ENCODE measurements at regions not wholly inside any gene's neighbourhood (a gene's known extent, or its start where the extent isn't known, plus 50 kb on each side); places are given as distances from the start of the nearest gene placed in this dataset.

- no peak for DNase-seq (ENCODE audit: low spot score)
- Histone ChIP-seq H3K36me3 (no peaks in the 10 kb centered on the region), H3K4me1 (replicated peaks) (no peaks in the 10 kb centered on the region), H3K9me3 (no peaks in the 10 kb centered on the region), H3K27me3 (replicated peaks; ENCODE audit: insufficient read depth) (no peaks in the 10 kb centered on the region), H3K4me3 (no peak overlapping the region), H3K27ac (no peak overlapping the region)
- WGBS: 55% methylated on average over 15 of the region's 16 CpGs
- intact Hi-C loops (cut with DNase I): no loop called here
- TF ChIP-seq POLR2A (IDR thresholded peaks at IDR 0.05) (no peak), POLR2AphosphoS5 (IDR thresholded peaks at IDR 0.05) (no peak), CTCF (IDR thresholded peaks at IDR 0.05) (no peak)
Observed at GRCh38 chrX:40380655-40381488, 199.9 kb upstream of the ATP6AP2 start.

DNA sequence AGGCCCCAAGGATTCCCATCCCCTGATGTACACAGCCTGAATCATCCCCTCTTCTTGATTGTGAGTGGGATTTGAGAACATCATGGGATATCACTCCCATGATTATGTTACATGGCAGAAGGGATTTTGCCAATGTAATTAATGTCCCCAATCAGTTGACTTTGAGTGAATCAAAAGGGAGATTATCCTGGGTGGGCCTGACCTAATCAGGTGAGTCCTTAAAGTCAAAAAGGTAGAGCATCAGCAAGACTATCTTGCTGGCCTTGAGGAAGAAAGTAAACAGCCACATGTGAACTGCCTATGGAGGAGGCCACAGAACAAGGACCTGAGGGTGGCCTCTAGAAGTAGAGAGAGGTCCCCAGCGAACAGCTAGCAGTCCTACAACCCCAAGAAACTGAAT lies 203.1 kb upstream of the ATP6AP2 start:
- no peak for TF ChIP-seq POLR2A (IDR thresholded peaks at IDR 0.05)
- TF ChIP-seq POLR2AphosphoS5 (IDR thresholded peaks at IDR 0.05): no peak
- no peak for TF ChIP-seq CTCF (IDR thresholded peaks at IDR 0.05)
- WGBS: 100% methylated on average over 1 of the region's 1 CpG
- intact Hi-C loops (cut with DNase I): no loop called here

DNA sequence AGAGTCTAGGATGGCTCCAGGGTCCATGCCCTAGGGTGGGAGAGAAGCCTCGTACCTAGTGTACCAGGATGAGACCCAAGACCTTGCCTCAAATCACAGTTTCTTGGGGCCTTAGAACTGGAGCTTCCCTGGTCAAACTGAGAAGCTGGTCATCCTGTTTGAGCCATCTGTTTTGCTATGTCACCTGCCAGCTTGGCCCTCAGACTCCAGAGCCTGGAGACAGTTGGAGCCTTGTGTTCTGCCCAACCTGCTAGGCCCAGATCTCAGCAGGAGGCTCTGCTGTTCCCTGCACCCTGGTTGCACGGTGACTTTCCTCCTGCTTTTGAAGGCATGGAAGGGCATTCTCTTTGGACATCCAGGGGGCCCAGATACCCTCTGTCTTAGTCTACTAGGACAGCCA lies 206.3 kb upstream of the ATP6AP2 start:
- intact Hi-C loops (cut with DNase I): no loop called here
- Histone ChIP-seq H3K27me3 (replicated peaks; ENCODE audit: insufficient read depth) (no peaks in the 10 kb centered on the region), H3K4me3 (no peak overlapping the region), H3K4me1 (replicated peaks) (no peaks in the 10 kb centered on the region), H3K9me3 (no peaks in the 10 kb centered on the region), H3K27ac (no peak overlapping the region), H3K36me3 (no peaks in the 10 kb centered on the region)
- no peak for DNase-seq (ENCODE audit: low spot score)
- TF ChIP-seq POLR2AphosphoS5 (IDR thresholded peaks at IDR 0.05): no peak
- TF ChIP-seq POLR2A (IDR thresholded peaks at IDR 0.05): no peak
- no peak for TF ChIP-seq CTCF (IDR thresholded peaks at IDR 0.05)
- 83% methylated on average over 2 of the region's 2 CpGs for WGBS

More for the DNA sequence above, 203.1 kb upstream of the ATP6AP2 start:
- no peak overlapping the region for H3K4me3 ChIP-seq
- no peak for DNase-seq (ENCODE audit: low spot score)
- H3K4me1 ChIP-seq (replicated peaks): no peaks in the 10 kb centered on the region
- no peaks in the 10 kb centered on the region for H3K27me3 ChIP-seq (replicated peaks; ENCODE audit: insufficient read depth)
- H3K27ac ChIP-seq: no peak overlapping the region
- no peaks in the 10 kb centered on the region for H3K36me3 ChIP-seq
- no peaks in the 10 kb centered on the region for H3K9me3 ChIP-seq

DNA sequence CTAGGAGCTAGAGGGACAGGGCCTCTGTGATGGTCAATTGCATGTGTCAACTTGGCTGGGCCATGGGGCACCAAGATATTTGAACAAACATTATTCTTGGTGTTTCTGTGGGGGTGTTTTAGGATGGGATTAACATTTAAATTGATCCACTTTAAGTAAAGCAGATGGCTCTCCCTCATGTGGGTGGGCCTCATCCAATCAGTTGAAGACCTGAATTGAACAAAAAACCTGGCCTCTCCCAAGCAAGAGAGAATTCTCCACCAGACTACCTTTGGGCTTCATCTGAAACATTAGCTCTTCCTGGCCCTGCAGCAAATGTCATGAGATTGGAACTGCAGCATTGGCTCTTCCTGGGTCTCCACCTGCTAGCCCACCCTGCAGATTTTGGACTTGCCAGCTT lies 207.1 kb upstream of the ATP6AP2 start:
- Histone ChIP-seq H3K4me1 (replicated peaks) (no peaks in the 10 kb centered on the region), H3K4me3 (no peak overlapping the region), H3K27me3 (replicated peaks; ENCODE audit: insufficient read depth) (no peaks in the 10 kb centered on the region), H3K36me3 (no peaks in the 10 kb centered on the region), H3K27ac (no peak overlapping the region), H3K9me3 (no peaks in the 10 kb centered on the region)
- DNase-seq (ENCODE audit: low spot score): no peak
- TF ChIP-seq POLR2AphosphoS5 (IDR thresholded peaks at IDR 0.05): no peak
- no peak for TF ChIP-seq POLR2A (IDR thresholded peaks at IDR 0.05)
- TF ChIP-seq CTCF (IDR thresholded peaks at IDR 0.05): no peak
- intact Hi-C loops (cut with DNase I): no loop called here

- Histone ChIP-seq H3K4me3 (no peak overlapping the region), H3K4me1 (replicated peaks) (no peaks in the 10 kb centered on the region), H3K27me3 (replicated peaks; ENCODE audit: insufficient read depth) (no peaks in the 10 kb centered on the region), H3K36me3 (no peaks in the 10 kb centered on the region), H3K9me3 (no peaks in the 10 kb centered on the region), H3K27ac (no peak overlapping the region)
- TF ChIP-seq POLR2A (IDR thresholded peaks at IDR 0.05) (no peak), CTCF (IDR thresholded peaks at IDR 0.05) (no peak), POLR2AphosphoS5 (IDR thresholded peaks at IDR 0.05) (no peak)
- intact Hi-C loops (cut with DNase I): no loop called here
- no peak for DNase-seq (ENCODE audit: low spot score)
- 92% methylated on average over 4 of the region's 4 CpGs for WGBS
Observed at GRCh38 chrX:40373025-40373424, 207.7 kb upstream of the ATP6AP2 start.
